ENCODE measurements at regions not wholly inside any gene's neighbourhood (a gene's known extent, or its start where the extent isn't known, plus 50 kb on each side); places are given as distances from the start of the nearest gene placed in this dataset.

GRCh38 chr17:36867716-36868341 is 69.4 kb upstream of the LHX1 start:
- no peak for DNase-seq (ENCODE audit: low spot score)

- no peak for DNase-seq (ENCODE audit: low spot score)
Observed at GRCh38 chr17:36868777-36869176, 68.5 kb upstream of the LHX1 start.

- DNase-seq (ENCODE audit: low spot score) = no peak
Observed at GRCh38 chr17:36869441-36869840, 67.8 kb upstream of the LHX1 start.

- DNase-seq (ENCODE audit: low spot score) = no peak
Observed at GRCh38 chr17:36869856-36870719, 67.2 kb upstream of the LHX1 start.

GRCh38 chr17:36870720-36870999 is 66.6 kb upstream of the LHX1 start:
- DNase-seq (ENCODE audit: low spot score) = no peak

- DNase-seq (ENCODE audit: low spot score) = no peak
Observed at GRCh38 chr17:36875698-36876293, 61.5 kb upstream of the LHX1 start.

GRCh38 chr17:36876966-36877365 is 60.3 kb upstream of the LHX1 start:
- no peak for DNase-seq (ENCODE audit: low spot score)

GRCh38 chr17:36877771-36878170 is 59.5 kb upstream of the LHX1 start:
- no peak for DNase-seq (ENCODE audit: low spot score)

- DNase-seq (ENCODE audit: low spot score) = no peak
Observed at GRCh38 chr17:36878216-36878615, 59.1 kb upstream of the LHX1 start.

- no peak for DNase-seq (ENCODE audit: low spot score)
Observed at GRCh38 chr17:36879027-36879426, 58.2 kb upstream of the LHX1 start.

- no peak for DNase-seq (ENCODE audit: low spot score)
Observed at GRCh38 chr17:36879624-36880131, 57.6 kb upstream of the LHX1 start.

GRCh38 chr17:36880268-36880905 is 56.9 kb upstream of the LHX1 start:
- DNase-seq (ENCODE audit: low spot score) = no peak

- DNase-seq (ENCODE audit: low spot score) = no peak
Observed at GRCh38 chr17:36881323-36881722, 56.0 kb upstream of the LHX1 start.

GRCh38 chr17:36884495-36885152 is 52.7 kb upstream of the LHX1 start:
- no peak for DNase-seq (ENCODE audit: low spot score)

- DNase-seq (ENCODE audit: low spot score) = no peak
Observed at GRCh38 chr17:36885153-36885735, 52.0 kb upstream of the LHX1 start.

GRCh38 chr17:36885771-36886377 is 51.4 kb upstream of the LHX1 start:
- no peak for DNase-seq (ENCODE audit: low spot score)
